T-helper 1 cell treated with Interleukin-12 subunit alpha and Interleukin-12 subunit beta and Interleukin-4 antibody, amounts not matched to agents 30 ng/mL and 1 ng/mL, for 36 hours (primary cell): ENCODE measurements at regions not wholly inside any gene's neighbourhood (a gene's known extent, or its start where the extent isn't known, plus 50 kb on each side); places are given as distances from the start of the nearest gene placed in this dataset.

Experiments used
- intact Hi-C: fragments of 100-400 bp; cut with micrococcal nuclease; formaldehyde crosslinking; loops from one replicate; pipeline ENCODE4 v1.15.1; 2024

GRCh38 chr10:94183666-94184264 lies 179.0 kb downstream of the NOC3L start:
- intact Hi-C loops, result no loop called here

GRCh38 chr10:94186722-94187121 lies 176.0 kb downstream of the NOC3L start:
- intact Hi-C loops, result no loop called here

DNA sequence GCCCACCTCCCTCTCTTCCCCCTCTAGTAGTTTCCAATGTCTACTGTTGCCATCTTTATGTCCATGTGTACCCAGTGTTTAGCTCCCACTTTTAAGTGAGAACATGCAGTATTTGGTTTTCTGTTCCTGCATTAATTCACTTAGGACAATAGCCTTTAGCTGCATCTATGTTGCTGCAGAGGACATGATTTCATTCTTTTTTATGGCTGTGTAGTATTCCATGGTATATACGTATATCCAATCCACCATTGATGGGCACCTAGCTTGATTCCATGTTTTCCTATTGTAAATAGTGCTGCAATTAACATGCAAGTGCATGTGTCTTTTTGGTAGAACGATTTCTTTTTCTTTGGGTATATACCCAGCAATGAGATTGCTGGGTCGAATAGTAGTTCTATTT lies 170.4 kb downstream of the NOC3L start:
- intact Hi-C loops, result no loop called here

DNA sequence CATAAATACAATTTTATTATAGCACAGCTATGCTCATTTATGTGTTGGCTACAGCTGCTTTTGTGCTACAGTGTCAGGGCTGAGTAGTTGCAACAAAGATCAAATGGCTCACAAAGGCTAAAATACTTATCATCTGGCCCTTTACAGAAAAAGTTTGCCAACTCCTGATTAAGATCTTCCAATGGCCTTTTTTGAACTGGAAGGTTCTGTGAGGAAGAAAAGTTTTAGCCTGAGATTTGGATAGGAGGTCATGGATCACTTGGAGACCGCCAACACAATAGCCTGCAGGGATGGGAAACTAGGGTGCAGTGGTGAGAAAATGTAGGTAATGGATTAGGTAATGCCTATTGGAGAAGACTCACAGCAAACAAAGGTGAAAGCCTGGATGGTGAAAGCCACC lies 169.8 kb downstream of the NOC3L start:
- intact Hi-C loops, result no loop called here

DNA sequence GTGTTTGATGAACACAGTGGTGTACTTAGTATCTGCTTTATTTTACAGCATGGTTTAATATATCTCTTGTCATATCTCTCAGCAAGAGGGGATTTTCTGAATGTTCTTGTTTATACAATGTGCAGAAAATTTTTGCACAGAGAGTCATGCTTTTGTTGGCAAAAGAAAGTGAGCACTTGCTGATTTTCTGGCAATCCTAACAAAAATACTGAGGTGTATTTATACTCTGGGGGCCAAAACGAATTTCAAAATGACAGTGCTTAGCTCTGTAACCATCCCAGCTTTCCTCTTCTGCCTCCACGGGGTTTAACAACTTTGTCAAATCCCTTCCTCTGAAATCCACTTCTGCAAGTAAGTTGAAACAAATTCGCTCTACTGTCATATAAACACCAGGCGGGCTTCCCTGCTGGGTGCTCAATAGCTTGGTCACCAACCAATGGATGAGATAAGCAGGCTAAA lies 169.2 kb downstream of the NOC3L start:
- intact Hi-C loops, result no loop called here

DNA sequence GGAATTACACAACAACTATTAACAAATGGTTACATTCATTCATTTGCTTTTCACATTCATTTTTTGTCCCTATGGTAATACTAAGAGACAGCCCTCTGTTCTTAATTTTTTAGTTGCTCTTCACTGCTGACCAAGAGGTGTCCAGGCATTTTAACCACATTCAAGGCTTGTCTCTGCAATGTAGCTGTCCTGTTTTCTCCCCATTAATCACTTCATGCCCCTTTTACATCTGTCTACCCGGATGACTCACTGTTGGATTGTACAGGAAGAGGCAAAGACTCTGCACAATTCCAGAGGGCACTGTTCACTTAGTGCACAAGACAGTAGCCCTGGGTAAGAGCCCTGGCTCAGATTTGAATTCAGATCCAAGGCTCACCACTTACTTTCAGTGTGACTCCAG lies 168.5 kb downstream of the NOC3L start:
- intact Hi-C loops, result no loop called here

- intact Hi-C loops, result no loop called here
These were observed 165.5 kb downstream of the NOC3L start for GRCh38 chr10:94197241-94197640.

DNA sequence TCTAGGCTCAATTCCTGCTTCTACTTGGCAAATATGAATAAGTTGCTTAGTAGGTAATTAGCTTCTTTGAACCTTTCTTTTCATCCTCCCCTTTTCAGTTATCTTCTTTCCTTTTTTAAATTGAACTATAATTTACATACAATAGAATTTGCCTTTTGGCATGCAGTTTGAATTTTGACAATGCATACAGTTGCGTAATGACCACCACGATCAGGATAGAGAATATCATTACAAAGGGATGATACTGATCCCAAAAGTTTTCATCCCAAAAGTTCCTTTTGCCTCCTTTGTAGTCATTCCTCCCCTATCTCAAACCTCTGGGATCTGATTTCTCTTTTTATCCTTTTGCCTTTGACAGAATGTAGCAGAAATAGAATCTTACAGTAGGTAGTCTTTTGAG lies 164.4 kb downstream of the NOC3L start:
- intact Hi-C loops, result no loop called here

- intact Hi-C loops, result no loop called here
These were observed 163.2 kb downstream of the NOC3L start for GRCh38 chr10:94199565-94199964.

DNA sequence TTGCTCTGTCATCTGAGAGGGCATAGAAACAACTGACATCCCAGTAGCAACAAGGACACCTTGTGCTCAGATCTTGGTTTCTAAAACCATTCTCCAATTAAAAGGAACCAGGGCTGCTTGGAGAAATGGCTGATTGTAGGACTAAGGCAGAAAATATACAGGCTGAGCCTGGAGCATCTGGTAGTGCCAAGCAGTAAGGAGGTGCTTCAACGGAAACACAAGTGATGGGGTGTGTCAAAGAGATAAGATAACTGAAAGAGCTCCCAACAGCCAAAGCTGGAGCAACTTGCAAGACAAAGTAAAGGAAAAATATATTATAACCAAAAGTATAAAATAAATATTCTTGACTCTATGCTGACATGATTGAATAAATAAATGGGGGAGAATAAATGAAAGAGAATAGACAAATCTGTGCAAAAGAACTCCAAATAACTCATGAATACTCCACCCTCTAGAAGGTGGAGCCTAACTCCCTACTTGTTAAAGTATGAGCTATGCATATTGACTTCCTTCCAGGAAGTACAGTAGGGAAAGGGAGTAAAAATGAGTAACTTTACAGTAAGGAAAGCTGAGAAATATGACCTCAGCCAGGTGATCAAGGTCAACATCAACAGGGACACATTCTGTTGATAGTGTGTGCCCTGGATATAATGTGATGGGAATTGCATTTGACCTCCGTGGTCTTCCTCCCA lies 162.4 kb downstream of the NOC3L start:
- intact Hi-C loops, result no loop called here

DNA sequence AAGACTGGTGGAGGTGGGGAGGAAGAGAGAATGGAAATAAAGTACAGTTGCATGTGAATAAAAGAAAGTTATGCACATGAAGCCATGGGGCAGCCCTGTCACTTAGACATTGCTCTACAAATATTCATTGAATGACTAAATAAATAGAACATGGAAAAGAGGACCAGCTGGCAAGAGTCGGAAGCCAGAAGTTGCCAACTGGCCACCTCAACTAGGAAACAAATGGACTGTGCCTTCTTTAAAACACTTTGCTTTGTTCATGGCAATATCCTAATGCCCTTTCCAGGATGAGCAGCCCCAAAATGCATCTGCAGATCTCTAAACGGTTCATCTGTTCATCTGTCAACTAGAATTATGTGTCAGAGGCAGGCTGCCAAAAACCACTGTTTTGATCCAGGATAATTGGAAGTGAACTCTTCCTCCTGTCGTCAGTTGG lies 157.3 kb downstream of the NOC3L start:
- intact Hi-C loops, result no loop called here

GRCh38 chr10:94206176-94206575 lies 156.6 kb downstream of the NOC3L start:
- intact Hi-C loops, result no loop called here

GRCh38 chr10:94208315-94208714 lies 154.4 kb downstream of the NOC3L start:
- intact Hi-C loops, result no loop called here

- intact Hi-C loops, result no loop called here
These were observed 152.1 kb downstream of the NOC3L start for GRCh38 chr10:94210440-94211168.

DNA sequence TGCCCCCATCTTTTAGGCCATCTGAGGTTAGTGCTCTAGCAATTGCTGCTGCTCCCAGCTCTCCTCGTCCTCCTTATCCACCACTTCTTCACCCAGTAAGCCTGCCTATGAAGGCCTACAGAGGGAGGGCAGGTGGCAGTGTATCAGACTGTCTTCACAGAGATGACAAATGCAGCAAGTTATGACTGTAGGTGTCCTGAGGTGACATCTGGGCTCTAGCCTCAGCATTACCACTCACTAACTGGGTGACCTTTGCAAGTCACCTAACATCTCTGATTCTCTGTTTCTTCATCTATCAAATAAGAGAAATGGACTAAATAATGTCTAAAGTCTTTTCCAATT lies 151.6 kb downstream of the NOC3L start:
- intact Hi-C loops, result no loop called here

DNA sequence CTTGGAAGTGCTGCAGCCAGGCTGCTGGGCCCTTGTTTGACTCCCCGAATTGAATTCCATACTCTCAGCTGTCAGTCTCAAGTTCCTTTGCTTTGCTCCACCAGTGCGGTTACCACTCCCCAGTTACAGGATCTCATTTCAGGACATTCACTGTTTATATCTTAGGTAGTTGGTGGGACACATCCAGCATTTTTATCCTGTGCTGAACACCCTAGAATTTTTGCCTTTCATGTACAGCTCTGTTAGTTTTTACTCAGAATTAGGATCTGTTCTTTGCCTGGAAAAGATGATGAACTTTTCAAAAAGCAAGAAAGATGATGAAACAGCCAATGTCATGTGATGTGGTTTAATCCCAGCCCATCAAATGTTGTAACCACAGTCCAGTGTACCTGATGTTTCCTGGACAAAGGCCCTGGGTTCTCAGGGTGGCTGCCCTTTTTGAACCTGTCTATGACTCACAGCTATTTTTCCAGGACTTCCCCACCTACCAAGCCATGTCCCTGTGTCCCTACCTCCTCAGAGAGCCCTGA lies 149.7 kb downstream of the NOC3L start:
- intact Hi-C loops, result no loop called here

GRCh38 chr10:94213980-94214379 lies 148.8 kb downstream of the NOC3L start:
- intact Hi-C loops, result no loop called here

- intact Hi-C loops, result no loop called here
These were observed 148.3 kb downstream of the NOC3L start for GRCh38 chr10:94214481-94214893.

DNA sequence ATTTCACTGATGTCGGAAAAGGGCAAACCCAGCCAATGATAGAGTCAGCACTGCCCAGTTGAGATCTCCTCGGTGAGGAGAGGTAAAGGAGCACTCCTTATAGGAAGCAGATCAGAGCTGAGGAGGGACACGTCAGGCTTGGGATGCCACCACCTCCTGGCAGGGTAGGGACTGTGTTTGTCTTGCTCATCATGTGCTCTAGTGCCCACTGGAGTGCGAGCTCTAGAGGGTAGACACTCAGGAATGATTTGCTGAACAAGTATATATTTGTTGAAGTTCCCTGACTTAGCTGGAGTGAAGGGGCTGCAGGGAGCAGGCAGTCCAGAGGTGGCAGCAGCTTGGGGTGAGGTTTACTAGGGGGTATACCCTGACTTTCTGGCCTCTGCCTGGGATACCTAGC lies 146.5 kb downstream of the NOC3L start:
- intact Hi-C loops, result no loop called here

DNA sequence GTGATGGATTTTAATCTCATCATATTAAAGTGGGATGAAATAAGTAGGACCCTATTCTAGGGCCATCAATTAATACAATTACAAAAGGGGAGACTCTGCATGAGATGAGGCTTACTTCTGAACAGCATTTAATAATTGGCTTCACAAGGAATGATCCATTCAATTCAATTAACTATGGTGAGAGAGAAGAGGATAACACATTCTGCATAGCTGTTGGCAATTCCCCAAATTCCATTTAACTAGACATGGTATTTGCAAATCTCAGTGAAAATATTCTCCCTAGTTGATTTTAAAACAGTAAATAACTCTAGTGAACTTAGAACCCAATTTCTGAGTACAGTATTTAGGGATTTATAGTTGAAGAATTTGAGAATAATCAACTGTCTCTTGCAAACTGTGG lies 145.3 kb downstream of the NOC3L start:
- intact Hi-C loops, result no loop called here

DNA sequence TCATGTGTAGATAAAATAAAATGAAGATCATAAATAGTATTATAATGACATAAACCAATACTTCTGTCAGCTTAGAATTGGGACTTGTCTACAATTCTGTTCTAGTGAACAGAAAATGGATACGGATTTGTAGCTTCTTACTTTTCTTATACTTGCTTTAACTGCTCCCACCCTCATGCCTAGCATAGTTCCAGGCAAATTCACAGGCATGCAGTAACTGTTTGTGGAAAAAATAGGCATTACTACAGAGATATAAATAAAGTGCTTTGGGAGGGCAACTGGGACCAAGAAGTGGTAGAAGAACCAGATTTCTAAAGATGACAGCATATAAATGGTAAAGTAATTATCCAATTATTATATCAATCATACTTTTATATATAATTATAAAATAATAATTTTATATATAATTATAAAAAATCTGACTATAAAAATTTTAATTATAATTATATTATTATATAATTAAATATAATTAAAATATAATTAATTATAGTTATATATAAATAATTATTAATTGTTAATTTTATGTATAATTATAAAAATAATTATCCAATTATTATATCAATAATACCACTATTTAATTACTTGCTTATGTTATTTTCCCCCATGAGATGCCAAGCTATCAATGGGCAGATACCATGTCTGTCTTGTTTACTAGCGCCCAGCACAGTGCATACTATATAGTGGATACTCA lies 144.1 kb downstream of the NOC3L start:
- intact Hi-C loops, result no loop called here

DNA sequence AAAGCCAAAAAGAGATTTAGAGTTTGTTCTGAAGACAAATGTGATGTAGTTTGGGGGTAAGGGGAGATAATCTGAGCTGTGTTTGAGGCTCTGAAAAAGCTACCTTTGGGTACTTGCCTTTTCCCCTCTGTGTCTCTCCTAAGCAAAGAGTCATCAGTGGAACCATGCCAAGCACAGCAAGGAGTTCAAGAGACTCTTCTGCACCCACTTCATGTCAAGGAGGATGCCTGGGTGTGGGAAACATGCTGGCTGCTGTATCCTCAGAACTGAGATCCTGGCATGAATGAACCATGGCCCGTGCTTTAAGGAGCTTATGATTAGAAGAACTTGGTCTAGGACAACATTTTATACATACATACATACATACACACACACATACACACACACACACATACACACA lies 142.9 kb downstream of the NOC3L start:
- intact Hi-C loops, result no loop called here
